Liver (tissue), 8 donors: ENCODE measurements at regions not wholly inside any gene's neighbourhood (a gene's known extent, or its start where the extent isn't known, plus 50 kb on each side); places are given as distances from the start of the nearest gene placed in this dataset.

Experiments
- DNase-seq: peaks from one replicate; pipeline ENCODE4 v3.0.0-alpha.2; 2017; ENCODE audit warnings: low spot score
- H3K27ac ChIP-seq, 2 donors: one replicate each; pipeline ENCODE4 v1.7.0; 2013; ENCODE audit warnings: inconsistent platforms in 2 of 2, low read length in 2 of 2, control low read depth in 1 of 2, low read depth in 1 of 2, mild to moderate bottlenecking in 1 of 2
- H3K27me3 ChIP-seq, 4 donors: one replicate each; pipeline versions ENCODE4 v1.6.1 to v1.7.0; 2013; ENCODE audit warnings: low read length in 3 of 4, inconsistent platforms in 1 of 4, mild to moderate bottlenecking in 1 of 4, moderate library complexity in 1 of 4; ENCODE audit not compliant: control insufficient read depth in 4 of 4, insufficient read depth in 4 of 4
- H3K36me3 ChIP-seq, 4 donors: one replicate each; pipeline versions ENCODE4 v1.6.1 to v1.7.0; 2013; ENCODE audit warnings: low read length in 3 of 4, mild to moderate bottlenecking in 3 of 4, low read depth in 1 of 4, moderate library complexity in 1 of 4; ENCODE audit not compliant: control insufficient read depth in 4 of 4, insufficient read depth in 3 of 4
- H3K4me1 ChIP-seq, 4 donors: one replicate each; pipeline versions ENCODE4 v1.6.1 to v1.7.0; 2013; ENCODE audit warnings: low read length in 3 of 4, mild to moderate bottlenecking in 3 of 4, moderate library complexity in 1 of 4; ENCODE audit not compliant: control insufficient read depth in 4 of 4, insufficient read depth in 4 of 4
- H3K4me3 ChIP-seq, 3 donors: one replicate each; pipeline versions ENCODE4 v1.6.1 to v1.7.0; 2013; ENCODE audit warnings: low read length in 3 of 3, control low read depth in 1 of 3, low read depth in 1 of 3, mild to moderate bottlenecking in 1 of 3
- H3K9ac ChIP-seq, 2 donors: one replicate each; pipeline ENCODE4 v1.7.0; 2013; ENCODE audit warnings: low read length in 2 of 2, mild to moderate bottlenecking in 2 of 2, moderate library complexity in 2 of 2, control low read depth in 1 of 2, low read depth in 1 of 2
- H3K9me3 ChIP-seq, 4 donors: one replicate each; pipeline versions ENCODE4 v1.6.1 to v1.7.0; 2013; ENCODE audit warnings: low read length in 3 of 4; ENCODE audit not compliant: control insufficient read depth in 4 of 4
- EGR1 ChIP-seq, 2 donors: IDR thresholded peaks; 2 replicates each; pipeline ENCODE4 v1.6.1; 2016 to 2018; ENCODE audit warnings: antibody characterized with exemption in 2 of 2, low read depth in 2 of 2
- FOXA1 ChIP-seq: IDR thresholded peaks from 2 replicates; pipeline ENCODE4 v1.6.1; 2016; ENCODE audit warnings: antibody characterized with exemption
- FOXA2 ChIP-seq: IDR thresholded peaks from 2 replicates; pipeline ENCODE4 v1.6.1; 2016; ENCODE audit warnings: antibody characterized with exemption
- GABPA ChIP-seq, 2 donors: IDR thresholded peaks in 1 of 2; conservative IDR thresholded peaks in 1 of 2; 2 replicates each; pipeline ENCODE4 v1.6.1; 2016; ENCODE audit warnings: antibody characterized with exemption in 2 of 2, mild to moderate bottlenecking in 1 of 2, moderate library complexity in 1 of 2
- HNF4A ChIP-seq, 2 donors: conservative IDR thresholded peaks; 2 replicates each; pipeline ENCODE4 v1.6.1; 2016; ENCODE audit warnings: antibody characterized with exemption in 2 of 2, mild to moderate bottlenecking in 2 of 2
- HNF4G ChIP-seq: IDR thresholded peaks from 2 replicates; pipeline ENCODE4 v1.6.1; 2016; ENCODE audit warnings: antibody characterized with exemption
- JUND ChIP-seq, 2 donors: IDR thresholded peaks; 2 replicates each; pipeline ENCODE4 v1.6.1; 2016; ENCODE audit warnings: antibody characterized with exemption in 2 of 2
- NR2F2 ChIP-seq: IDR thresholded peaks from 2 replicates; pipeline ENCODE4 v1.6.1; 2016; ENCODE audit warnings: antibody characterized with exemption
- RAD21 ChIP-seq, 2 donors: IDR thresholded peaks; 2 replicates each; pipeline ENCODE4 v1.6.1; 2016; ENCODE audit warnings: antibody characterized with exemption in 2 of 2, mild to moderate bottlenecking in 2 of 2
- RXRA ChIP-seq, 2 donors: IDR thresholded peaks; 2 replicates each; pipeline ENCODE4 v1.6.1; 2017 to 2018; ENCODE audit warnings: antibody characterized with exemption in 2 of 2, mild to moderate bottlenecking in 1 of 2
- SP1 ChIP-seq: IDR thresholded peaks from 2 replicates; pipeline ENCODE4 v1.6.1; 2018; ENCODE audit warnings: antibody characterized with exemption, mild to moderate bottlenecking
- TAF1 ChIP-seq: conservative IDR thresholded peaks from 2 replicates; pipeline ENCODE4 v1.6.1; 2016; ENCODE audit warnings: antibody characterized with exemption, mild to moderate bottlenecking
- YY1 ChIP-seq: IDR thresholded peaks from 2 replicates; pipeline ENCODE4 v1.6.1; 2016; ENCODE audit warnings: antibody characterized with exemption, mild to moderate bottlenecking
- WGBS: extraction: QIAGEN DNeasy Blood & Tissue Kit; methylation state at CpG from one replicate; pipeline ENCODE4 v1.1.7; 2013; 5-methylcytosine and 5-hydroxymethylcytosine counted together
- TF ChIP-seq, protein P1 (sequence below): IDR thresholded peaks from 2 replicates; pipeline ENCODE4 v1.6.1; 2016; ENCODE audit warnings: antibody characterized with exemption
- TF ChIP-seq, protein P2 (sequence below): IDR thresholded peaks from 2 replicates; pipeline ENCODE4 v1.6.1; 2016; ENCODE audit warnings: antibody characterized with exemption
- TF ChIP-seq, protein P3 (sequence below): IDR thresholded peaks from 2 replicates; pipeline ENCODE4 v1.6.1; 2016; ENCODE audit warnings: antibody characterized with exemption, mild to moderate bottlenecking
- TF ChIP-seq, protein P4 (sequence below): fragments of 150-350 bp; IDR thresholded peaks from 2 replicates; pipeline ENCODE4 v1.5.1; 2017; ENCODE audit warnings: improper control_type of control experiment, low read depth, low read length; ENCODE audit not compliant: missing input control
- TF ChIP-seq, protein P5 (sequence below): IDR thresholded peaks from 2 replicates; pipeline ENCODE4 v1.6.1; 2016; ENCODE audit warnings: antibody characterized with exemption
- donor health status: healthy.
- donor health status: healthy.
- donor health status: healthy.
- donor health status: healthy.
- donor health status: healthy.

DNA sequence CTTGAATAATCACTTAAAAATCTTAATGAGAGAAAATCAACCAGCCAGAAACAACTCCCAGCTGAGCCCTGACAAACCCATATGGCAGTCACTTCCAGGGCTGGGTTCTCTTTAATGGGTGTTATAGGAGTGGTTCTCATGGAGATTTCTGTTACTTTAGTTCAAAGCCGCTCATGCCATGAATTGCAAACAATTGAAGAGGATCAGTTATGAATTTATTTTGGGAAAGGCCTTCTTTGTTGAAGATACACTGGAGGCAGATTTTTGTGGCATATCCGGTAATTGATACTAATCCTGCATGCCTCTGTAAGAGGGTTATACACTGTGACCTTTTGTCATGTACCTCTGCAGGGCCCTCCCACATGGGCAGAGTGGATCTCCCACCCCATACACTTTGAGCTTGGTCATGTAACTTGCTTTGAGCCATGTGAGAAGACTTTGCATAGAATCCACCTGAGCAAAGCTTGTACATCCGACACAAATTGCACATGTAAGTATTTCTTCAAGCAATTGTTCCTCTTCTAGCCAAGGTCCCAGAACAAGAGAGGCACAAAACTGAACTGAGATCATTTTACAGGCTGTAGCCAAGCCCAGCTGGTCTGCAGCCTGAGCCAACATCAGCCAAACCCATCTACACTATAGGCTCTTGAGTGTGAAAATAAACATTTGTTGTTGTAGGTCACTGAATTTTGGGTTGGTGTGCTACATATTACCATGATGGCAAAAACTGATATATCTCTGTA lies 492.3 kb downstream of the PREX1 start:
- H3K9me3 ChIP-seq: no peaks in the 10 kb centered on the region
- no peak overlapping the region for H3K27ac ChIP-seq
- DNase-seq: no peak
- H3K4me1 ChIP-seq: no peaks in the 10 kb centered on the region
- H3K4me3 ChIP-seq: no peak overlapping the region
- peaks cover 0 to 3% (median 1%) of the 10 kb centered on the region in 4 donors for H3K27me3 ChIP-seq
- 92% methylated on average over 3 of the region's 3 CpGs for WGBS
- no peaks in the 10 kb centered on the region for H3K36me3 ChIP-seq
- no peak for TF ChIP-seq RXRA (IDR thresholded peaks at IDR 0.05)
- TF ChIP-seq GABPA (IDR thresholded peaks at IDR 0.05 in 1 of 2, conservative IDR thresholded peaks at IDR 0.05 in 1 of 2): no peak
- TF ChIP-seq SP1: no peak
- no peak for TF ChIP-seq FOXA2
- no peak overlapping the region for H3K9ac ChIP-seq

DNA sequence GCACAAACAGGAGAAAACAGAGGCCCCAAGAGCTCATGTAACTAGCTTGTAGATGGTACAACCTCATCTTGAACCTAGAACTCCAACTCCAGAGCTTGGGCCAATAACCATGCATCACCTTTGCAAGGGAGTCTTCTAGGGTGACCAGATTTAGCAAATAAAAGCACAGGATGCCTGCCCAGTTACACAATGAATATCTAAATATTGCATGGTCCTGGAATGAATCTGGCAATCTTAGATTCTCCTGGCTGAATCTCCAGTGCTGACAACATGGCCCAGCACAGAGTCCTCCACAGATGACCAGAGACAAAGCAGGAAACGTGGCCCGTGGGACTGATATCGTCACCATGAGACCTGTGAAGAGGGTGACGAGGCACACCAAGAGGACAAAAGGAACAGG lies 494.1 kb downstream of the PREX1 start:
- no peaks in the 10 kb centered on the region for H3K36me3 ChIP-seq
- peaks cover 0 to 3% (median 1%) of the 10 kb centered on the region in 4 donors for H3K27me3 ChIP-seq
- H3K27ac ChIP-seq: no peak overlapping the region
- no peaks in the 10 kb centered on the region for H3K4me1 ChIP-seq
- DNase-seq: no peak
- no peaks in the 10 kb centered on the region for H3K9me3 ChIP-seq
- no peak overlapping the region for H3K4me3 ChIP-seq
- H3K9ac ChIP-seq: no peak overlapping the region
- WGBS: 67% methylated on average over 4 of the region's 4 CpGs
- TF ChIP-seq FOXA2 (no peak), YY1 (no peak)

DNA sequence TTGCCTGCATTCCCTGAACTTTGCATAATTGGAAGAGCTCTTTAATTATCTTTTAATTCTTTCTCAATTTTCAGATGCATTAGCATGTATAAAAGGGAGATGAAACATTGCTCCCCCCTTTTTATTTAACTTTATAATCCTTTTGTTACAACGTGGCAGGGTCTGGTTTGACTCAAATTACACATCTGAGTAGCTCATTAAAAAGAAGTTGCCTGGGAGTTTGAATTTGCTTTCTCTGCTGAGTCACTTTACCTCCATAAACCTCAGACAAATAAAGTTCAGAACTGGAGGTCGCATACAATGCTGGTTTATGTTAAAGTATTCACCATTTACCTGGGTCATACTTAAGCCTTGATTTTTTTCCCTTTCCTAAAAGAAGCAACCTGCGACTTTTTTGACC lies 495.2 kb downstream of the PREX1 start:
- H3K36me3 ChIP-seq: no peaks in the 10 kb centered on the region
- H3K4me1 ChIP-seq: no peaks in the 10 kb centered on the region
- TF ChIP-seq, protein P1, sequence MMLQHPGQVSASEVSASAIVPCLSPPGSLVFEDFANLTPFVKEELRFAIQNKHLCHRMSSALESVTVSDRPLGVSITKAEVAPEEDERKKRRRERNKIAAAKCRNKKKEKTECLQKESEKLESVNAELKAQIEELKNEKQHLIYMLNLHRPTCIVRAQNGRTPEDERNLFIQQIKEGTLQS: no peak
- TF ChIP-seq EGR1 (IDR thresholded peaks at IDR 0.05; ENCODE audit: low read depth in 2 of 2) (no peak), RXRA (IDR thresholded peaks at IDR 0.05) (no peak), SP1 (no peak), RAD21 (IDR thresholded peaks at IDR 0.05) (no peak), GABPA (IDR thresholded peaks at IDR 0.05 in 1 of 2, conservative IDR thresholded peaks at IDR 0.05 in 1 of 2) (no peak), YY1 (no peak), HNF4A (conservative IDR thresholded peaks at IDR 0.05) (no peak), HNF4G (no peak), FOXA1 (no peak), FOXA2 (no peak), TAF1 (no peak), JUND (IDR thresholded peaks at IDR 0.05) (no peak), NR2F2 (no peak)
- TF ChIP-seq, protein P2, sequence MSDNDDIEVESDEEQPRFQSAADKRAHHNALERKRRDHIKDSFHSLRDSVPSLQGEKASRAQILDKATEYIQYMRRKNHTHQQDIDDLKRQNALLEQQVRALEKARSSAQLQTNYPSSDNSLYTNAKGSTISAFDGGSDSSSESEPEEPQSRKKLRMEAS: no peak
- TF ChIP-seq, protein P3, sequence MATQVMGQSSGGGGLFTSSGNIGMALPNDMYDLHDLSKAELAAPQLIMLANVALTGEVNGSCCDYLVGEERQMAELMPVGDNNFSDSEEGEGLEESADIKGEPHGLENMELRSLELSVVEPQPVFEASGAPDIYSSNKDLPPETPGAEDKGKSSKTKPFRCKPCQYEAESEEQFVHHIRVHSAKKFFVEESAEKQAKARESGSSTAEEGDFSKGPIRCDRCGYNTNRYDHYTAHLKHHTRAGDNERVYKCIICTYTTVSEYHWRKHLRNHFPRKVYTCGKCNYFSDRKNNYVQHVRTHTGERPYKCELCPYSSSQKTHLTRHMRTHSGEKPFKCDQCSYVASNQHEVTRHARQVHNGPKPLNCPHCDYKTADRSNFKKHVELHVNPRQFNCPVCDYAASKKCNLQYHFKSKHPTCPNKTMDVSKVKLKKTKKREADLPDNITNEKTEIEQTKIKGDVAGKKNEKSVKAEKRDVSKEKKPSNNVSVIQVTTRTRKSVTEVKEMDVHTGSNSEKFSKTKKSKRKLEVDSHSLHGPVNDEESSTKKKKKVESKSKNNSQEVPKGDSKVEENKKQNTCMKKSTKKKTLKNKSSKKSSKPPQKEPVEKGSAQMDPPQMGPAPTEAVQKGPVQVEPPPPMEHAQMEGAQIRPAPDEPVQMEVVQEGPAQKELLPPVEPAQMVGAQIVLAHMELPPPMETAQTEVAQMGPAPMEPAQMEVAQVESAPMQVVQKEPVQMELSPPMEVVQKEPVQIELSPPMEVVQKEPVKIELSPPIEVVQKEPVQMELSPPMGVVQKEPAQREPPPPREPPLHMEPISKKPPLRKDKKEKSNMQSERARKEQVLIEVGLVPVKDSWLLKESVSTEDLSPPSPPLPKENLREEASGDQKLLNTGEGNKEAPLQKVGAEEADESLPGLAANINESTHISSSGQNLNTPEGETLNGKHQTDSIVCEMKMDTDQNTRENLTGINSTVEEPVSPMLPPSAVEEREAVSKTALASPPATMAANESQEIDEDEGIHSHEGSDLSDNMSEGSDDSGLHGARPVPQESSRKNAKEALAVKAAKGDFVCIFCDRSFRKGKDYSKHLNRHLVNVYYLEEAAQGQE: no peak
- TF ChIP-seq, protein P4, sequence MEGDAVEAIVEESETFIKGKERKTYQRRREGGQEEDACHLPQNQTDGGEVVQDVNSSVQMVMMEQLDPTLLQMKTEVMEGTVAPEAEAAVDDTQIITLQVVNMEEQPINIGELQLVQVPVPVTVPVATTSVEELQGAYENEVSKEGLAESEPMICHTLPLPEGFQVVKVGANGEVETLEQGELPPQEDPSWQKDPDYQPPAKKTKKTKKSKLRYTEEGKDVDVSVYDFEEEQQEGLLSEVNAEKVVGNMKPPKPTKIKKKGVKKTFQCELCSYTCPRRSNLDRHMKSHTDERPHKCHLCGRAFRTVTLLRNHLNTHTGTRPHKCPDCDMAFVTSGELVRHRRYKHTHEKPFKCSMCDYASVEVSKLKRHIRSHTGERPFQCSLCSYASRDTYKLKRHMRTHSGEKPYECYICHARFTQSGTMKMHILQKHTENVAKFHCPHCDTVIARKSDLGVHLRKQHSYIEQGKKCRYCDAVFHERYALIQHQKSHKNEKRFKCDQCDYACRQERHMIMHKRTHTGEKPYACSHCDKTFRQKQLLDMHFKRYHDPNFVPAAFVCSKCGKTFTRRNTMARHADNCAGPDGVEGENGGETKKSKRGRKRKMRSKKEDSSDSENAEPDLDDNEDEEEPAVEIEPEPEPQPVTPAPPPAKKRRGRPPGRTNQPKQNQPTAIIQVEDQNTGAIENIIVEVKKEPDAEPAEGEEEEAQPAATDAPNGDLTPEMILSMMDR: no peak
- TF ChIP-seq, protein P5, sequence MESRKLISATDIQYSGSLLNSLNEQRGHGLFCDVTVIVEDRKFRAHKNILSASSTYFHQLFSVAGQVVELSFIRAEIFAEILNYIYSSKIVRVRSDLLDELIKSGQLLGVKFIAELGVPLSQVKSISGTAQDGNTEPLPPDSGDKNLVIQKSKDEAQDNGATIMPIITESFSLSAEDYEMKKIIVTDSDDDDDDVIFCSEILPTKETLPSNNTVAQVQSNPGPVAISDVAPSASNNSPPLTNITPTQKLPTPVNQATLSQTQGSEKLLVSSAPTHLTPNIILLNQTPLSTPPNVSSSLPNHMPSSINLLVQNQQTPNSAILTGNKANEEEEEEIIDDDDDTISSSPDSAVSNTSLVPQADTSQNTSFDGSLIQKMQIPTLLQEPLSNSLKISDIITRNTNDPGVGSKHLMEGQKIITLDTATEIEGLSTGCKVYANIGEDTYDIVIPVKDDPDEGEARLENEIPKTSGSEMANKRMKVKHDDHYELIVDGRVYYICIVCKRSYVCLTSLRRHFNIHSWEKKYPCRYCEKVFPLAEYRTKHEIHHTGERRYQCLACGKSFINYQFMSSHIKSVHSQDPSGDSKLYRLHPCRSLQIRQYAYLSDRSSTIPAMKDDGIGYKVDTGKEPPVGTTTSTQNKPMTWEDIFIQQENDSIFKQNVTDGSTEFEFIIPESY: no peak
- DNase-seq: no peak
- no peak overlapping the region for H3K27ac ChIP-seq
- no peak overlapping the region for H3K4me3 ChIP-seq
- no peak overlapping the region for H3K9ac ChIP-seq
- H3K27me3 ChIP-seq: peaks cover 0 to 3% (median 1%) of the 10 kb centered on the region in 4 donors
- H3K9me3 ChIP-seq: no peaks in the 10 kb centered on the region
- WGBS: 49% methylated on average over 3 of the region's 3 CpGs
